Suprapubic skin (tissue), 4 donors: ENCODE measurements at regions not wholly inside any gene's neighbourhood (a gene's known extent, or its start where the extent isn't known, plus 50 kb on each side); places are given as distances from the start of the nearest gene placed in this dataset.

Experiments used
- DNase-seq, 2 donors: peaks; one replicate each; pipeline ENCODE4 v3.0.0-alpha.2; 2019; ENCODE audit warnings: low spot score in 2 of 2
- H3K27ac ChIP-seq: fragments of 200-600 bp; sonication (generic); one replicate; pipeline ENCODE4 v1.5.1; 2019
- H3K27me3 ChIP-seq: fragments of 200-600 bp; sonication (generic); one replicate; pipeline ENCODE4 v1.5.1; 2019
- H3K36me3 ChIP-seq: fragments of 200-600 bp; sonication (generic); one replicate; pipeline ENCODE4 v1.5.1; 2019
- H3K4me1 ChIP-seq: fragments of 200-600 bp; sonication (generic); one replicate; pipeline ENCODE4 v1.5.1; 2019
- H3K4me3 ChIP-seq: fragments of 200-600 bp; sonication (generic); one replicate; pipeline ENCODE4 v1.5.1; 2019; ENCODE audit warnings: mild to moderate bottlenecking
- H3K9me3 ChIP-seq: fragments of 200-600 bp; sonication (generic); one replicate; pipeline ENCODE4 v1.5.1; 2019
- EP300 ChIP-seq: sonication (generic); formaldehyde crosslinking; IDR thresholded peaks from one replicate; pipeline ENCODE4 v1.6.1; 2017; ENCODE audit warnings: antibody characterized with exemption
- POLR2A ChIP-seq, 2 donors: fragments of 450-650 bp; IDR thresholded peaks; one replicate each; pipeline ENCODE4 v1.6.1; 2017; ENCODE audit warnings: antibody characterized with exemption in 2 of 2, mild to moderate bottlenecking in 2 of 2, moderate library complexity in 2 of 2
- POLR2AphosphoS5 ChIP-seq, 3 donors: sonication (generic); formaldehyde crosslinking; IDR thresholded peaks; one replicate each; pipeline ENCODE4 v1.6.1; 2017; ENCODE audit warnings: antibody characterized with exemption in 3 of 3
- WGBS: methylation state at CpG from one replicate; pipeline ENCODE4 v1.1.5; 2018; 5-methylcytosine and 5-hydroxymethylcytosine counted together
- TF ChIP-seq, protein P1 (sequence below), 2 donors: fragments of 200-600 bp in 1 of 2; fragments of 450-650 bp in 1 of 2; sonication (generic) in 1 of 2; IDR thresholded peaks; one replicate each; pipeline ENCODE4 v1.5.1; 2016 to 2019; ENCODE audit warnings: antibody characterized with exemption in 2 of 2, mild to moderate bottlenecking in 1 of 2, moderate library complexity in 1 of 2

DNA sequence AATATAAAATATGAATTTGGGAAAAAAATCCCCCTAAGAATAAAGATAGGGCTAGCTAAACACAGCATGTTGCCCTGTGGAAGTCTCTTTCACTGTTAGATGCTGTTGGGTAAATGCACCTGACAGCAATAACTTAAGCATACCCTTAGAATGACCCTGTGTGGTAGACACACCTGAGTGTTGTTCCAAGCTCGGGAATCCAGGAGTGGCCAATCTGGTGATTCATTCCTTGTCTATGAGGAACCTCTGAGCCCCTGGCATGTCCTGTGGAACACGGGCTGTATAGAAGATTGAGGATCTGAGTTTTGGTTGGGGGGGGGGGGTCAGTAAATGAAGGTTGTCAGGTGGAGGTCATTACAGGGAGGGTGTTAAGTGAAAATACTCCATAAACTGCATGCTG, 730.0 kb upstream of the IGFBP3 start:
- no peak for DNase-seq
- TF ChIP-seq, protein P1, sequence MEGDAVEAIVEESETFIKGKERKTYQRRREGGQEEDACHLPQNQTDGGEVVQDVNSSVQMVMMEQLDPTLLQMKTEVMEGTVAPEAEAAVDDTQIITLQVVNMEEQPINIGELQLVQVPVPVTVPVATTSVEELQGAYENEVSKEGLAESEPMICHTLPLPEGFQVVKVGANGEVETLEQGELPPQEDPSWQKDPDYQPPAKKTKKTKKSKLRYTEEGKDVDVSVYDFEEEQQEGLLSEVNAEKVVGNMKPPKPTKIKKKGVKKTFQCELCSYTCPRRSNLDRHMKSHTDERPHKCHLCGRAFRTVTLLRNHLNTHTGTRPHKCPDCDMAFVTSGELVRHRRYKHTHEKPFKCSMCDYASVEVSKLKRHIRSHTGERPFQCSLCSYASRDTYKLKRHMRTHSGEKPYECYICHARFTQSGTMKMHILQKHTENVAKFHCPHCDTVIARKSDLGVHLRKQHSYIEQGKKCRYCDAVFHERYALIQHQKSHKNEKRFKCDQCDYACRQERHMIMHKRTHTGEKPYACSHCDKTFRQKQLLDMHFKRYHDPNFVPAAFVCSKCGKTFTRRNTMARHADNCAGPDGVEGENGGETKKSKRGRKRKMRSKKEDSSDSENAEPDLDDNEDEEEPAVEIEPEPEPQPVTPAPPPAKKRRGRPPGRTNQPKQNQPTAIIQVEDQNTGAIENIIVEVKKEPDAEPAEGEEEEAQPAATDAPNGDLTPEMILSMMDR (IDR thresholded peaks at IDR 0.05) = no peak
- no peak for TF ChIP-seq POLR2A (IDR thresholded peaks at IDR 0.05)
- no peak for TF ChIP-seq POLR2AphosphoS5 (IDR thresholded peaks at IDR 0.05)
- TF ChIP-seq EP300 = no peak
- no peak overlapping the region for H3K27ac ChIP-seq

DNA sequence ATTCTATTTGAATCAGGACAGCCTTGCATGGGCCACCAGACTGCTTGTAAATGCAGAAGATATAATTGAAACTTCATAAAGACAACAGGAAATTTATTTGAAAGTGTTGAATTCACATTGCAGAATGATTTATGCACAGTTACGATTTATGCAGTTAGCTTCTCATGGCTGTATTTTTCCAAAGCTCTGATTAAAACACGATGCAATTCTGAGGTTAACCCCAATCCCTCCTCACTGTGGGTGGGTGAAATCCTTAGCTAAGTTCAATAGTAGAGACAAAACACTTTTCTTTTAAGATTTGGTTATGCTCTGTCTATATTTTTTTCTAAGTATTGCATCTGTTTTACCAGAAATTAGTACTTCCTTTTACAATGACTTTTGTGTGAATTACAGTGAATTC, 728.8 kb upstream of the IGFBP3 start:
- no peaks in the 10 kb centered on the region for H3K27me3 ChIP-seq
- H3K36me3 ChIP-seq = no peaks in the 10 kb centered on the region
- TF ChIP-seq POLR2AphosphoS5 (IDR thresholded peaks at IDR 0.05) (no peak), POLR2A (IDR thresholded peaks at IDR 0.05) (no peak), EP300 (no peak)
- TF ChIP-seq, protein P1 (IDR thresholded peaks at IDR 0.05) = no peak
- no peak overlapping the region for H3K4me3 ChIP-seq
- 21% methylated on average over 2 of the region's 2 CpGs for WGBS
- no peaks in the 10 kb centered on the region for H3K9me3 ChIP-seq
- H3K27ac ChIP-seq = no peak overlapping the region
- no peak for DNase-seq
- H3K4me1 ChIP-seq = no peaks in the 10 kb centered on the region

More for the DNA sequence above, 730.0 kb upstream of the IGFBP3 start:
- Histone ChIP-seq H3K9me3 (no peaks in the 10 kb centered on the region), H3K27me3 (no peaks in the 10 kb centered on the region), H3K4me3 (no peak overlapping the region), H3K4me1 (no peaks in the 10 kb centered on the region), H3K36me3 (no peaks in the 10 kb centered on the region)
- 38% methylated on average over 2 of the region's 2 CpGs for WGBS

DNA sequence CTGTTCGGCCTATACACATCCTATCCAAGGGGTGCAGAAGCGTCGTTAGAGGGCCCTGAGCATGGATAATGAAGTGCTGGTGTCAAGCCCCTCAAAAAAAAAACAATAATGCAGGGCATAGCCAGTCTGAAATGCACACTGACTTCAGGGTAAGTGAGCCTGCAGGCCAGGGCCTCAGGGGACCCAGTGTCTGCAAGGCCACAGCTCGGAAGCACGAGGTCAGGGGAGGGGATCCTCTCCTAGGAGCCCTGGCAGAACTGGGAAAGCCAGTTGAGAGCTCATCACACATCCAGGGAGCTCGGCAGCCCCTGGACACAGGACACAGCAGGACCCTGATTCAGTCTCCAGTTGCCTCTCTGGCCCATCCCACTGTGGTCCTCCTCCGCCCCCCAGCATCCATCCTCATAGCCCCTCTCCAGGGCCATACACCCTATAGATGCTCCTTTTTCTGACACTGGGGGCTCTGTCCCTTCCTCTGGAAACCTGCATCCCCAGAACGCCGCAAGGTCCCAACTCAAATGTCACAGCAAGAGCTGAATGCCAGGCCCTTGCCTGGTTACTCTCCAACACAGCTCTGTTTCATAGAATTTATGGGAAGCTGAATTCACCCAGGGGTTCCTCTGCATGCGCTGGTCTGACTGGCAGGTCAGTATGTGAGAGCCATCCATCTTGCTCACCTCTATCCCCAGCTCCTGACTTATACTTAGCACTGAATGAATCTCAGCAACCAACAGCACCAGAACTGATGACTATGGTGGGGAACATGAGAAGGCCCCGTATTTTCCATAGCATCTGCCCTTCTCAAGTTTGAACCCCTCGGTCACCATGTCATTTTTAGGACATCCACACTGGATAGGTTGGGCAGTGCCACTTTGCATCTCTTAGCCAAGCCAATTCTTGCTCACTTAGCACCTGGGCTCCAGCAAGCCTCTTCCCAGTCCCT, 717.0 kb upstream of the IGFBP3 start:
- Histone ChIP-seq H3K4me1 (peaks cover 4% of the 10 kb centered on the region), H3K36me3 (no peaks in the 10 kb centered on the region), H3K27me3 (no peaks in the 10 kb centered on the region), H3K9me3 (no peaks in the 10 kb centered on the region), H3K27ac (no peak overlapping the region), H3K4me3 (no peak overlapping the region)
- WGBS = 78% methylated on average over 11 of the region's 12 CpGs
- TF ChIP-seq EP300 = no peak
- TF ChIP-seq POLR2A (IDR thresholded peaks at IDR 0.05) = no peak
- no peak for TF ChIP-seq POLR2AphosphoS5 (IDR thresholded peaks at IDR 0.05)
- TF ChIP-seq, protein P1 (IDR thresholded peaks at IDR 0.05) = no peak
- no peak for DNase-seq

DNA sequence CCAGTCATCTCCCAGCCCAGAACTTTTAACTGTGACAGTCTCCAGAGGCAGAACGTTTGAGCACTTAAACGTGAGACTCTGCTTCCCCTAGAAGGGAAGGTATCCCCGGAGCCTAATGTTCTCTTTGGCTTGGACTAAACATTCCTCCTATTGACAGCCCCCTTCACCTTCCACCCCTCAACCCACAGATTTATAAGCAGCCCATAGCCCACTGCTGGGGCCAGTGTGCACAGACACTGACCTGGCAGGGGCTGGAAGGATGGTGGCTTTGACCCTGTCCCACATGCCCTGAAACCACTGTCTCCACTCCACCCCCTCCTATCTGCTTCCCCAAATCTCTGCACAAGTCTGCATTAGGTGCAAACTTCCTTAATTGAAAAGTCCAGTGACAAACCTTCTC, 715.0 kb upstream of the IGFBP3 start:
- TF ChIP-seq, protein P1 (IDR thresholded peaks at IDR 0.05) = no peak
- no peak for TF ChIP-seq EP300
- TF ChIP-seq POLR2A (IDR thresholded peaks at IDR 0.05) = no peak
- TF ChIP-seq POLR2AphosphoS5 (IDR thresholded peaks at IDR 0.05) = no peak
- Histone ChIP-seq H3K27me3 (no peaks in the 10 kb centered on the region), H3K4me1 (peaks cover 4% of the 10 kb centered on the region), H3K27ac (no peak overlapping the region), H3K9me3 (no peaks in the 10 kb centered on the region), H3K36me3 (no peaks in the 10 kb centered on the region), H3K4me3 (no peak overlapping the region)
- WGBS = 57% methylated on average over 3 of the region's 3 CpGs
- DNase-seq = no peak

DNA sequence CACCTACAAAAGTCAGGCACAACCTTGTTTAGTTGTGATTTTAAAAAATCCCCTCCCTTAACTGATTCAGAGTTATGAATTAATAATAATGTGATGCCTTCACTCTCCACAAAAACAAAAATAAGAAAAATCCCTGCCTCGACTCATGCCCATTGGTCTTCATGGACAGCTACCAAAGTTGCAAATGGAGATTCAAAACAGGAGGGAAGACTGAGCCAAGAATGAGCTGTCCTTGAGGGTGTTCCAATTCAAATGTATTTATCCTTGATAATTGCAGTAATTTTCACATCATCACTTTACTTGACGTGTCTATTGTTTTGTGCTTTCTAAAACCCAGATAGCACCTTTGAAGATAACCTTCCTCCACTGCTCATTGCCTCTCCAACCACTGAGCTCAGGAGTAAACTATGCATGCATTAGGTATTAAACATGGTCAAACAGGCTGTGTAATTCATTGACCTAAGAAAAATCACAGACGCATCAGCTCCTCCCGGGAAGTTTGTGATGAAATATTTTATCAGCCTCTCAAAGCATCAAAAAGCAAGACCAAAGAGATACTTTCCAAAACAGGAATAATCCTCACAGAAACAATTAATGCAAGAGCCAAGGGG, 712.7 kb upstream of the IGFBP3 start:
- Histone ChIP-seq H3K27ac (no peak overlapping the region), H3K36me3 (no peaks in the 10 kb centered on the region), H3K27me3 (no peaks in the 10 kb centered on the region), H3K4me3 (no peak overlapping the region), H3K4me1 (peaks cover 4% of the 10 kb centered on the region), H3K9me3 (no peaks in the 10 kb centered on the region)
- TF ChIP-seq POLR2A (IDR thresholded peaks at IDR 0.05) = no peak
- TF ChIP-seq, protein P1 (IDR thresholded peaks at IDR 0.05) = no peak
- no peak for TF ChIP-seq POLR2AphosphoS5 (IDR thresholded peaks at IDR 0.05)
- TF ChIP-seq EP300 = no peak
- WGBS = 42% methylated on average over 4 of the region's 4 CpGs
- no peak for DNase-seq
